ENCODE measurements at regions not wholly inside any gene's neighbourhood (a gene's known extent, or its start where the extent isn't known, plus 50 kb on each side); places are given as distances from the start of the nearest gene placed in this dataset.

DNA sequence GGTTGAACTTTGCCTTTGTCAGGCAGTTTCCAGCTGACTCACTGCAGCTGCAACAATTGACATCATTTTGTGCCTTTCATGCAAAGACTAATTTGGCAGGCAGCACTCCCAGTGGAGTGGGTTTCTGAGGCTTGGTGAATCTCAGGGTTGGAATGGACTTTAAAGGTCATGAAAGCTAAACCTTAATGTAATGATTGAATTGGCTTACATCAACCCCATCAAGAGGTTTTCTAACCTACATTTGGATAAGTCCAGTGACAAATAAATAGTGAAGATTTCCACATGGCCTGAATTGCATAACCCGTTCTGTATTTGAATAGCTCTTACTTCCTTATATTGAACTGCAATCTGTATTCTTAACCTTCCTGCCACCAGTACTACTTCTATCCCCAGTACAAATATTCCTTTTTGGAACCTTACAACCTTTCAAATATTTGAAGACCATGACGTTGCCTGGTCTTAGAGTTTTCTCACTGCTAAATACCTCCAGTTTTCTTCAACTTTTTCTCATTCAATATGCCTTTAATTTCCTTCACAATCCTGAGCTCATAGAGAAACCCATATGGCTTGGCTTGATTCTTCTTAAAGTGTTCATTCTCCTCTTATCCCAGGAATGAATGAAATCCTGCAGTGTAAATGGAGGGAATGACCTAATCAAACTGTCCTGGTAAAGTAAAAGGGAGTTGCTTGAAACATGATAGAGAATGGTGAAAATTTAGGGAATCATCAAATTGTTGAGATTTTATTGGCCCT, 168.1 kb upstream of the NOVA1 start:
- peak; percentile 98 for DNase-seq
- Histone ChIP-seq H3K27ac (ENCODE audit: low read length) (peak overlapping the region; percentile 67), H3K27me3 (ENCODE audit: control insufficient read depth, insufficient read depth, low read length) (no peaks in the 10 kb centered on the region), H3K36me3 (ENCODE audit: control insufficient read depth, insufficient read depth, low read length) (no peaks in the 10 kb centered on the region), H3K4me3 (ENCODE audit: low read length) (no peak overlapping the region), H3K4me1 (ENCODE audit: control insufficient read depth, insufficient read depth, low read length) (no peaks in the 10 kb centered on the region), H3K9me3 (replicated peaks; ENCODE audit: control insufficient read depth, low read depth, low read length) (no peaks in the 10 kb centered on the region)
- 17% methylated on average over 2 of the region's 2 CpGs for WGBS (ENCODE audit: insufficient coverage)

DNA sequence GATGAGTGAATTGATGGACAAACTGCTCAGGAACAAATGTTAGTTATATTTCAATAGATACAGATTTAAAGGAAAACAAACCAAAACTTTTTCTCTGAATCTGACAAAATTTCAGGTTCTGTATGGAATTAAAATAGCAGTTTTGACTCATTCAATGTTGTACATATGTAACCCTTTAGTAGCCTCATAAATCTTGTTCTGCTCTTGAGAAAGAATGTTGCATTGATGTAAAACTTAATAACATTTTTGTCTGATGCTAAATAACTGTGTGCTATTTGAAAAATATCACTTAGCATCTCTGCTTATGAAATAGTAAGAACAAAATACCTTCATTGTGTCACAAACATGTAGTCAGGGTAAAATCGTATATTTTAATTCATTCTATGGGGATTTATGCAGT, 168.9 kb upstream of the NOVA1 start:
- WGBS (ENCODE audit: insufficient coverage): no CpG with 5 or more reads among the region's 1 CpG
- no peak for DNase-seq
- H3K27ac ChIP-seq (ENCODE audit: low read length): peak overlapping the region; percentile 67

DNA sequence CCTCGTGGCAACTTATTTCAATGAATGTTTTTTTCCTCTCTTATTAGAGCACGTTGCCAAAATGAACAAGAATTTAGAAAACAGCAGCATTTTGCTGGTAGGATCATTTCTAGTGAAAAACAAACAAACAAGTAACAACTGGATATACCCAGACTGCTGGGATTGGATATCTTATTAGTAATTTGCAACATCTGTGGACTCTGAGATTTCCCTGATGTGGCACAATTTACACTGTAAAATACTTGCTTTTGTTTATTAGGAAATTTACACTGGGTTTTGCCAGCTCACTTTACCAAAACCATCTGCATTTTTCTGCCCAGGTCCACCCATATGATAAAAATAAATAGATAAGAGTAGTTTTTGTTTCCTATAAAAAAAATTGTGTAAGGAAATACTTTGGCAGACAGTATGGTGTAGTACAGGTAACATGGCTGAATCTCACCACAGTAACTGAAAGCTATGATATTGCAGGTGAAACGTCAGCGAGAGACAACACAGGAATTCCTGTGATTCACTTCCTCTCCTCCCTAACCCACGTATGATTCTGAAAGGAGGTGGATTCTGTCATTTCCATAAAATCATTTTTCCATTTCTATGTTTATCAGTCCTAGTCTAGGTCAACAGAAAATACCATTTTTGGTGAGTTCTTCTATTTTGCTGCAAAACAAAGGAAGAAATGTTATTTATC, 176.2 kb upstream of the NOVA1 start:
- no CpG with 5 or more reads among the region's 5 CpGs for WGBS (ENCODE audit: insufficient coverage)
- Histone ChIP-seq H3K27me3 (ENCODE audit: control insufficient read depth, insufficient read depth, low read length) (no peaks in the 10 kb centered on the region), H3K9me3 (replicated peaks; ENCODE audit: control insufficient read depth, low read depth, low read length) (no peaks in the 10 kb centered on the region), H3K4me1 (ENCODE audit: control insufficient read depth, insufficient read depth, low read length) (no peaks in the 10 kb centered on the region), H3K27ac (ENCODE audit: low read length) (no peak overlapping the region), H3K36me3 (ENCODE audit: control insufficient read depth, insufficient read depth, low read length) (no peaks in the 10 kb centered on the region), H3K4me3 (ENCODE audit: low read length) (no peak overlapping the region)
- DNase-seq: no peak

More for the DNA sequence above, 168.9 kb upstream of the NOVA1 start:
- Histone ChIP-seq H3K36me3 (ENCODE audit: control insufficient read depth, insufficient read depth, low read length) (no peaks in the 10 kb centered on the region), H3K4me1 (ENCODE audit: control insufficient read depth, insufficient read depth, low read length) (no peaks in the 10 kb centered on the region), H3K9me3 (replicated peaks; ENCODE audit: control insufficient read depth, low read depth, low read length) (no peaks in the 10 kb centered on the region), H3K4me3 (ENCODE audit: low read length) (no peak overlapping the region), H3K27me3 (ENCODE audit: control insufficient read depth, insufficient read depth, low read length) (no peaks in the 10 kb centered on the region)

DNA sequence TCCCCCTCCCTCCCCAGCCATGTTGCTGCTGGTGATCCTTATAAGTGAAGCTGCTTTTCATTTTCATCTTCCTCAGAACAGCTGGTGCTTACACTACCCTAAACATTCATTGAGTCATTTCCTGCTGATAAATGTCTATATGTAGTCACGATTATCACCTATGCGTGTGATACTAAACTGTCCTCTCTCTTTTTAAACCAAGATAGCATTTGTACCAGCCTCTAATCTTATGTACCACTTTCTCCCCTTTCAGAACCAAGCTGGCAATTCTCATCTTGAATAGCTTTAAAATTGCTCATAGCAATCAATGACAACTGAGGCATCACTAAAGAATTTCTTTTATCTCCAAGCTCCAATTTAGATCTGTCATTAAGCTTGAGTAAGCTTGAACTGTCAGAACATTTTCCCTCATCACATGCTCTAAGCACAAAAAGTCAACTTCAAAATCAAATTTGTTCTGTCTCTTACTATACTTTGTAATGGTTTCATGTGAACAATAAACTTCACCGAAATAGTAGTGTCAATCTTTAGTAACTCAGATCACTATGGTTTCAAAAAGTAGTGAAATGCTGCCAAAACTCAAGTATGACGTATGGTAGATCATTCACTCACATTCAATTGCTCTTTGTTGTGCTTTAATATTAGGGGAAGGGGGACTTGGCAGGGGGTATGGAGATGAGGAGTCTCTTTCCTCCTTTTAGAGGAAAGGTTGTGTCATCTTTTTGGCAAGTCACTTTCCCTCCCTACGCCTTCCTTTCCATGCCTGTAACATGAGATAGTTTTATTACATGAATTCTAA, 178.1 kb upstream of the NOVA1 start:
- Histone ChIP-seq H3K27ac (ENCODE audit: low read length) (peak overlapping the region; percentile 16), H3K4me3 (ENCODE audit: low read length) (no peak overlapping the region), H3K4me1 (ENCODE audit: control insufficient read depth, insufficient read depth, low read length) (no peaks in the 10 kb centered on the region), H3K27me3 (ENCODE audit: control insufficient read depth, insufficient read depth, low read length) (no peaks in the 10 kb centered on the region), H3K36me3 (ENCODE audit: control insufficient read depth, insufficient read depth, low read length) (no peaks in the 10 kb centered on the region), H3K9me3 (replicated peaks; ENCODE audit: control insufficient read depth, low read depth, low read length) (no peaks in the 10 kb centered on the region)
- DNase-seq: peak; percentile 81
- WGBS (ENCODE audit: insufficient coverage): no CpG with 5 or more reads among the region's 5 CpGs

DNA sequence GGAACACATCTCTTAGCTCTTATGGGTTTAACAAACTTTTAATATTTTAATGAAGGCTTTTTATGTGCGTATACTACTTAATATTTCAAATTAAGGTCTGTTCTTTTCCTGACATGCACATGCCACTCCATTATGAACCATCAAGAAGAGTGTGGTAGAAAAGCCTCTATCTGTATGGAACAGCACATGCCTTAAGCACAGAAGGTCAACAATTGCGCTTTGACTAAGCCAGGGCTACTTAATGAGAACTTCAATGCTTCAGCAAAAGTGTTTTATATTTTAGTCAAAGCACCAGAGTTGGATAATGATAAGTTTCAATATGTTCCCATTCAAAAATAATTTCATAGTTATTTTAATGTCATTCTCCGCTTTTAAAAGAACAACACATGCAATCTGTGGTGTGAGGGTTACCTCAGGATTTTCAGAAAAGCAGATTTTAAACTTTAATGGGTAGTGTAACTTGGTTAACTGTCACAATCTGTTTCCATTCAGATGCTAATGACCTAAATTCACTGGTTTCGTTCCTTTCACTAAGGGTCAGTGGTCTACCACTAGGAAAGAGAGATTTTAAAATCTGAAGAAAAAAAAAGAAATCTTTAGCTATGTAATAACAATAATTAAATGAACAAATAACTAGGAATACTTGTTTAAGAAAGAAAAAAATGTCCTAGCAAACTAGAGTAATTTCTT, 193.4 kb upstream of the NOVA1 start:
- H3K9me3 ChIP-seq (replicated peaks; ENCODE audit: control insufficient read depth, low read depth, low read length): no peaks in the 10 kb centered on the region
- H3K4me3 ChIP-seq (ENCODE audit: low read length): no peak overlapping the region
- no peak for DNase-seq
- H3K36me3 ChIP-seq (ENCODE audit: control insufficient read depth, insufficient read depth, low read length): no peaks in the 10 kb centered on the region
- H3K27ac ChIP-seq (ENCODE audit: low read length): no peak overlapping the region
- no peaks in the 10 kb centered on the region for H3K4me1 ChIP-seq (ENCODE audit: control insufficient read depth, insufficient read depth, low read length)
- WGBS (ENCODE audit: insufficient coverage): 80% methylated on average over 1 of the region's 4 CpGs
- no peaks in the 10 kb centered on the region for H3K27me3 ChIP-seq (ENCODE audit: control insufficient read depth, insufficient read depth, low read length)

DNA sequence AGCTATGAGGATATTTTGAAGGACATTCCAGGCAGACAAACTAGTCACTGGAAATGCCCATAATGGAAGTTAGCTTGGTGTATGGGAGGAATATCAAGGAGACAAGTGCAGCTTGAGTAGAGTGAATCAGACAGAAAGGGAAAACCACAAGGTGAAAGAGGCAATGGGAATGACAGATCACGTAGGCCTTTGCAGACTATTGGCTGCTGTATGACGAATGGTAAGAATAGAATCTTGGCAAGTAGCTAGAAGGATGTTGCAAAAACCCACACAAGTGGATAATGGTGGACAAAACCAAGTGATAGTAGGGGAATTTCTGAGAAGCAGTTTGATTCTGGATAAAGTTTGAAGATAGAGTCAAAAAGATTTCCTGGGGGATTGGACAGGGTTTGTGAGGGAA, 196.9 kb upstream of the NOVA1 start:
- 77% methylated on average over 2 of the region's 2 CpGs for WGBS (ENCODE audit: insufficient coverage)
- Histone ChIP-seq H3K27me3 (ENCODE audit: control insufficient read depth, insufficient read depth, low read length) (no peaks in the 10 kb centered on the region), H3K4me3 (ENCODE audit: low read length) (no peak overlapping the region), H3K36me3 (ENCODE audit: control insufficient read depth, insufficient read depth, low read length) (no peaks in the 10 kb centered on the region), H3K27ac (ENCODE audit: low read length) (no peak overlapping the region), H3K9me3 (replicated peaks; ENCODE audit: control insufficient read depth, low read depth, low read length) (no peaks in the 10 kb centered on the region), H3K4me1 (ENCODE audit: control insufficient read depth, insufficient read depth, low read length) (no peaks in the 10 kb centered on the region)
- DNase-seq: no peak

DNA sequence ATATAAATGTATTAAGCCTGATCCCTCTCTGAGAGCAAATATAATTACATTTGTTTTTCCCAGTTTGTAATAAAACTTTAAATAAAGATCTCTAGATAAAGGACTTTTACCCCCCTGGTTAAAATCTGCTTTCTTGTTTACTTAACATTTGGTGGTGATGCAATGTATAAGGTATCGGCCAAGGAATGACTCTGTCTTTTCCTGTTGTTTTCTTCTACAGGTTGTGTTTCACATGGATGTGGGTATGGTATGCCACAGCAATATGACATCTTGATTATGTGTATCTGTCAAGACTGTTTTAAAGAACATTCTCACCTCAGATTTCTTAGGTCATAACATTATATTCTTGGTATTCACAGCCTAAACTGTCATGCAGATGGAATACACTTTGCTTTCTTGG, 210.6 kb upstream of the NOVA1 start:
- H3K9me3 ChIP-seq (replicated peaks; ENCODE audit: control insufficient read depth, low read depth, low read length): no peaks in the 10 kb centered on the region
- no peak overlapping the region for H3K27ac ChIP-seq (ENCODE audit: low read length)
- H3K4me1 ChIP-seq (ENCODE audit: control insufficient read depth, insufficient read depth, low read length): no peaks in the 10 kb centered on the region
- no CpG with 5 or more reads among the region's 1 CpG for WGBS (ENCODE audit: insufficient coverage)
- no peaks in the 10 kb centered on the region for H3K36me3 ChIP-seq (ENCODE audit: control insufficient read depth, insufficient read depth, low read length)
- H3K4me3 ChIP-seq (ENCODE audit: low read length): no peak overlapping the region
- H3K27me3 ChIP-seq (ENCODE audit: control insufficient read depth, insufficient read depth, low read length): no peaks in the 10 kb centered on the region
- DNase-seq: no peak

DNA sequence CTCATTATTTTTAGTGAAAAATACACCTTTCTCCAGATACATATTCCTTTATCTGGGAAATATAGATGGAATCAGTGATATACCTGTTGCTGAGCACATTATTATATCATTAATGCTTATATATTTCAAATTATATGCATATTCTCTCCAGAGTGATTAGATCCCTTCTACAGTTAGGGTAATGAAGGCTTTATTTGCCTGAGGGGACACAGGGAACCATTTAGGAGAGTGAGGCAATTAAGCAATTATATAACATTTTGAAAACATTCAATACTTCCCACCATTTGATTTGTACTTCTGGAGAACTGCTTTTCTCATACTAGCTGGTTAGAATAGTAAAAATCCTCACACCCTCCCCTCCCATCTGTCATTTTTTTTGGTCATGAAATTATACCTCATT, 212.8 kb upstream of the NOVA1 start:
- Histone ChIP-seq H3K4me1 (ENCODE audit: control insufficient read depth, insufficient read depth, low read length) (no peaks in the 10 kb centered on the region), H3K4me3 (ENCODE audit: low read length) (no peak overlapping the region), H3K9me3 (replicated peaks; ENCODE audit: control insufficient read depth, low read depth, low read length) (no peaks in the 10 kb centered on the region), H3K27ac (ENCODE audit: low read length) (no peak overlapping the region), H3K36me3 (ENCODE audit: control insufficient read depth, insufficient read depth, low read length) (no peaks in the 10 kb centered on the region), H3K27me3 (ENCODE audit: control insufficient read depth, insufficient read depth, low read length) (no peaks in the 10 kb centered on the region)
- no peak for DNase-seq

DNA sequence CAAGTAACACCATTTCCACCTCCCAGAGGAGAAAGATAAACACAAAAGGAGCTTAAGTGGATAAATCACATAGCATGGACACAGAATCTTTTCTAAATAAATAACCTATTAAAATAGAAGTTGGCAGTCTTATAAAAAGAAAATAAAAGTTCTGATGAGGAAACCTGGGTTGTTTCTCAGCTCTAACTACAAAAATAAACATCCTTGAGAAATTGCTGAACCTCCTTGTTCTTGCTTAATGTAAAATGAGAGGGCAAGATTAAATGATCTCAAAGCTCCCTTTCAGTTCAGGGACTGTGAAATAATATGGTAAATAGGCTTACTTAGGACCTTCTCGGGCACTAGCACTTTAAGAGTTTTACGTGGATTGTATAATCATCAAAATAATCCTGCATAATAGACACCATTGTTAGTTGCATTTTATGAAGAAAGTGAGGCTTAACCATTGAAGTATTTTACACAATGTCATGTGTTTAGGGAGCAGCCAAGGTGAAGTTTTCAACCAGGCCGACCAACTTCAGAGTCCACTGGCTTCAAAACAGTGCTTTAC, 214.0 kb upstream of the NOVA1 start:
- H3K27ac ChIP-seq (ENCODE audit: low read length): no peak overlapping the region
- no peaks in the 10 kb centered on the region for H3K9me3 ChIP-seq (replicated peaks; ENCODE audit: control insufficient read depth, low read depth, low read length)
- H3K36me3 ChIP-seq (ENCODE audit: control insufficient read depth, insufficient read depth, low read length): no peaks in the 10 kb centered on the region
- H3K4me1 ChIP-seq (ENCODE audit: control insufficient read depth, insufficient read depth, low read length): no peaks in the 10 kb centered on the region
- DNase-seq: no peak
- no peaks in the 10 kb centered on the region for H3K27me3 ChIP-seq (ENCODE audit: control insufficient read depth, insufficient read depth, low read length)
- no peak overlapping the region for H3K4me3 ChIP-seq (ENCODE audit: low read length)
- no CpG with 5 or more reads among the region's 3 CpGs for WGBS (ENCODE audit: insufficient coverage)

DNA sequence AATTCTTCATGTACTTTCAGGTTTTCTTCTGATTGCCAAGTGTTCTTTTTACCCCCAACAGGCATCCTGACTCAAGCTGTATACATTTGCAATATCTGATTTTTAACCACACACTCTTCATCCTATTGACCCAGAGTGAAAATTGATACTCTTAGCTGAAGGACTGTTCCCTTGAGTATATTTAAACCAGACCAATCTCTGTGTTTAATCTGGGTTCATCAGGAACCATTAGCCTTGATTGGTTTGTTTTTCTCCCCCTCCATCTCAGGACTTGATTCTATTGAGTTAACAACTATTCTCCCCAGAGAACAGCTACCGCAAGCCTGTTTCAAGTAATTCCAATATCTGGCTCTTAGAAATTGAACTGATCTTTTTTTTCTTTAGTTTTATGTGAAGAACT, 222.3 kb upstream of the NOVA1 start:
- H3K36me3 ChIP-seq (ENCODE audit: control insufficient read depth, insufficient read depth, low read length): no peaks in the 10 kb centered on the region
- WGBS (ENCODE audit: insufficient coverage): no CpG with 5 or more reads among the region's 1 CpG
- no peak for DNase-seq

More for the DNA sequence above, 222.3 kb upstream of the NOVA1 start:
- Histone ChIP-seq H3K9me3 (replicated peaks; ENCODE audit: control insufficient read depth, low read depth, low read length) (no peaks in the 10 kb centered on the region), H3K27ac (ENCODE audit: low read length) (no peak overlapping the region), H3K4me1 (ENCODE audit: control insufficient read depth, insufficient read depth, low read length) (no peaks in the 10 kb centered on the region), H3K27me3 (ENCODE audit: control insufficient read depth, insufficient read depth, low read length) (no peaks in the 10 kb centered on the region), H3K4me3 (ENCODE audit: low read length) (no peak overlapping the region)

Data from muscle of leg (tissue), 3 donors.